Activated T-cell treated with anti-CD3 and anti-CD28 coated beads for 24 hours (primary cell): ENCODE measurements at regions not wholly inside any gene's neighbourhood (a gene's known extent, or its start where the extent isn't known, plus 50 kb on each side); places are given as distances from the start of the nearest gene placed in this dataset.

Source experiments
- DNase-seq: peaks from one replicate; pipeline ENCODE4 v3.0.0-alpha.2; 2020; ENCODE audit warnings: low read depth

DNA sequence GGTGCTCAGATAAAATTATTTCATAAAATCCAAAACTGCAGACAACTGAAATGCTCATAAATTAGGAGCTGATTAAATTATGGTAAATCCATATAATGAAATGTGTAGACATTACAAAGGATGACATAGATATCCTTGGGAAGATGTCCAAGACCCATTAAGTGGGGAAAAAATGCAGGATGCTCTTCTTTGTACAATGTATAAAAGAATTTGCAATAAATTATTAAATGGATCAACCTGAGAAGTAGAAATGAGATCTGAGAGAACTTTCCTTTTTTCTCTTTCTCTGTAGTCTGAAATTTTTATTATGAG is 336.4 kb upstream of the E2F7 start:
- no peak for DNase-seq

- no peak for DNase-seq
Measured at GRCh38 chr12:77401064-77401769, 335.8 kb upstream of the E2F7 start.

- DNase-seq: no peak
Measured at GRCh38 chr12:77392467-77393088, 327.2 kb upstream of the E2F7 start.

DNA sequence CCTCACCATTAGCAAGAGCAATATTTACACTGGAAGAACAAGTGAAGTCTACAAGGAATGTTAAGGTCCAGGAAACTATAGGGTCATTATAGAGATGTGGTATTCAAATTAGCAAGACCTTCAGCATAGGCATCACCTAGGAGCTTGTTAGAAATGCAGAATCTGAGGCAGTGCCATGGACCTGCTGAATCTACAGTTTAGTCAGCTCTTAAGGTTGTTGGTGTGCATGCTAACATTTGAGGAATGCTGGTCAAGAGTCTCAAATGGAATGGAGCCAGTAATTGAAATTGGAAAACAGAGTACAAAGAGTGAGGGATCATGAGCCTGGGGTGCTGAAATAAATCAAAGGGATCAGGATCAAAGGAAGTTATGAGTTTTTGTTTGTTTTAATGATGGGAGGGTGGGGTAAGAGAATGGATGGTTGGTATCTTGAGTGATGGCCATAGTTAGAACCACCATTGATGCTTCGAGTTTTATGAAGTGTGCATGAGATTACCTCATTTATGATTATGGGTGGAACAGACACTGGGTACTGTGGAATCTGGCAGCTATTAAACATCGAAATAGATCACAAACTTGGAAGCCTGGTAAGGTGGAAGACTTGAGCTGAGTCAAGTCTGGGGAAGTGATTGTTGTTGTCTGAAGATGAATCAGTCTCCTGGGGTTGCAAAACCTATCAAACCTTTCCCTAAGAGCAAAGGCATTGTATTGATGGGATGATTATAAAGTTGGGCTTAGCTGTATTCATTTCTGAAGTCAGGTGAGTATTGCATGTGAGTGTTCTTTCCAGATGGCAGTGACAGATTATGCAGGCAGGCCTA is 323.3 kb upstream of the E2F7 start:
- DNase-seq: no peak

DNA sequence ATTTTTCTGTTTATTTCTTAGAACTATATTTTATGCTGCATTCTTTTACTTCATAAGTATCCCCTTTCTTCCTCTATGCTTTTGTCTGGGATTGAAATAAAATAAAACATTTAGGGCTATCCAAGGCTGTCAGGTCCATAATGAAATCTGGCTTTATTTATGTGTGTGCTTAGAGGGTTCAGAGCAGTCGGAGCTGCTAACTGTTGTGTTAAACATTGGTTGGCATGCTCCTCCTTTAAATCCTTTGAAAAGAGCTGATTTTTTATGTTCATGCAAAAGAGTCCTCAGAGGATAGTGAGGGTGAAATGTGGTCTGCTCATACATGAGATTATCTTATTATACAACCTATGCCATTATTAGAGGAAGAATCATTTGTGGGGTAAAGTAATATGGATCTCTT is 322.3 kb upstream of the E2F7 start:
- no peak for DNase-seq

GRCh38 chr12:77387214-77387613 is 321.8 kb upstream of the E2F7 start:
- DNase-seq: no peak

- DNase-seq: no peak
Measured at GRCh38 chr12:77384941-77385340, 319.6 kb upstream of the E2F7 start.

DNA sequence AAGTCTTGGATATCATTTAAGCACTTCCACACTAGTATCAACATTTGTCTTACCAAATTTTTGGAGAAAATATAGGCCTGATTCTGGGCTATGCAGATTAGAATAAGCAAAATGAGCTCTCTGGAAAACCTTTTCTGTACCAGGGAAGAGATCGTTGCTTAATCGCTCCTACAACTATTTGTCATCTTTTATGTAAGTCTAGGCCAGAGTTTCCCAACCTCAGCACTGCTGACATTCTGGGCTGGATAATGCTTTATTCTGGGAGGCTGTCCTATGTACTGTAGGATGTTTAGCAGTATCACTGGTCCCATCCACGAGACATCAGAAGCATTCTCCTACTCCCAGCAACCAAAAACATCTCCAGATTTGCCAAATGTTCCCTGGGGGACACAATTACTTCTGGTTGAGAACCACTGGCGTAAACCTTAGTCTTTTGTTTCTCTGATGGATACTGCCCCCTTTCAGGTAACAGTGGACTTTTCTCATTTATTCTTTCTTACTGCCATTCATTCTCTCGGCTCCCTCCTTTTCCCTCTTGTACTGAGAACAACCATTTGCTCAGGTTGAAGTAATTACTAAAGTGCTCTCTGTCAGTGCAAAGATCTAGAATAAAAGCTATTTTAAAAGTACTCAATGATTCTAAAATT is 316.9 kb upstream of the E2F7 start:
- DNase-seq: no peak

DNA sequence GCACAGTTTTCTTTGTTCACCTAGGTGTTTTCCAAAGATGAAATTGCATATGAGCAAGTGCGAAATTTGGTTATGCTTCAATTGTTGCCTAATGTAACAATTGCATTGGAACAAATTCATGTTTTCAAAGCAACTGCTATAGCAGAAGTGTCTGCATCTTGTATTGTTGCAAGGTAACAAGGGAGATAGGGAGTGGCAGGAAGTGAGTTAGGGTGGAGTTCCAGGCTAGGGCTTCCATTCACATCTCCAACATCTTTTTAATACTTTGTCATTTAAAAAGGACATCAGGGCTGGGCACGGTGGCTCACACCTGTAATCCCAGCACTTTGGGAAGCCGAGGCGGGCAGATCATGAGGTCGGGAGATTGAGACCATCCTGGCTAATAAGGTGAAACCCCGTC is 312.3 kb upstream of the E2F7 start:
- DNase-seq: no peak

GRCh38 chr12:77377116-77377515 is 311.7 kb upstream of the E2F7 start:
- DNase-seq: no peak

DNA sequence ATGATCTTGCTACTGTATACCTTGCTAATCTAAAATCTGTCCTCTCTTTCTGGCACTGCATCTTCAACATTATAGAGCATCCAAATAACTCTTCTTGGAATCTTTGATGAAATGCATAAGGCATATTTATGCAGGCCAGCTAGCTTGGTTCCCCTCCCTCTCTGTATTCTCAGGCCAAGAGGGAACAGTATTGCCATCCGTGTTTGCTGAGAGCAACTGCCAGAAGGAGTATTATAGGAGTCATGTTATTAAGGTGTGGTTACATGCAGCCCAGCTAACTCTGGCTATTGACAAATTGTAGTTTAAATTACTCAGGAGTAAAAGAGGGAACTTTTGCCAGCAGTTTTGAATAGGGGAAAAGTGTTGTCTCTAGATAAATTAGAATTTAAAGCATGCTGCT is 309.3 kb upstream of the E2F7 start:
- no peak for DNase-seq

DNA sequence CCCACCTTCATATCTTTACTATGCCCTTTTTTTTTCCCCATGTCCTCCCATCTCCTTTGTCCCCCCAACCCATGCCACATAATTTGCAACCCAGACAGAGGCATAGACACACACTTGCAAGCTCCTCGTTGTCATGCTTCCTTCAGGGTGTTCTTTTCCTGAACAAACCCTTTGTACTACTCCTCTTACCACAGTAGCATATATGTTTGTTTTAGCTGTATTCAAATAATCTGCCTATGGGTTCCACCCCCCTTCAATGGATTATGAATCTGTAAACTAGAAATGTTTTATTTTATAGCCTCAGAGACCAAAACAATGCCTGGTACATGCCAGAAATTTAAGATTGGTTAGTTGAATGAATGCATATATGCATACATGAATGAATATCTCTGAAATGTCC is 307.1 kb upstream of the E2F7 start:
- DNase-seq: no peak

GRCh38 chr12:77372026-77372425 is 306.7 kb upstream of the E2F7 start:
- no peak for DNase-seq

GRCh38 chr12:77368379-77368778 is 303.0 kb upstream of the E2F7 start:
- no peak for DNase-seq

GRCh38 chr12:77366616-77367015 is 301.2 kb upstream of the E2F7 start:
- no peak for DNase-seq

GRCh38 chr12:77364400-77364799 is 299.0 kb upstream of the E2F7 start:
- DNase-seq: no peak

GRCh38 chr12:77362509-77363210 is 297.3 kb upstream of the E2F7 start:
- DNase-seq: no peak

- DNase-seq: no peak
Measured at GRCh38 chr12:77357655-77358054, 292.3 kb upstream of the E2F7 start.

DNA sequence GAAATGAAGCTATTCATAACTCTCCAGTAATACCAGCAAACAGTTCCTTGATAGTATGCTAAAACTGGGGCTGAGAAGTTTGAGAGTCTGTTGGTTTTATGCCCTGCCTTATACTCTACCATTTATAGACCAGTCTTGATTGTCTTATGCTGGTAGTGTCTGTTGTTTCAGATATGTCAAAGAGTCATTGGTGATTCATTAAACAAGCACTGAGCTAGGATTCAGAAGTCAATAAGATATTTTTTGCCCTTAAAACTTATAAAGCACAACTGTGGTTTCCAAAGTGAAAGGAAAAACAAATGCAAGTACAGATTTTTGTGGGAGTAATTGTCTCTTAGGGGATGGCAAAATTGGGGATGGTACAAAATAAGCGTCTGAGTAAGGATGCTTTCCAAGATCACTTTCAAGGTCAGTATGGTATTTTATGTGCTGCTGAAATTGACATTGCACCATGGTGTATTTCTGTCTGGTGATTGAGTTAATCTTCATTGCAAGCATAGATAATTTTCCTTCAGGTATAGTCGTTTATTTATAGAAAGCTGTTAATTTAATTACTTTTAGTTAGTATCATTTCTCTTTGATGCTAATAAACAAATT is 289.5 kb upstream of the E2F7 start:
- no peak for DNase-seq

GRCh38 chr12:77352946-77353345 is 287.6 kb upstream of the E2F7 start:
- DNase-seq: no peak

DNA sequence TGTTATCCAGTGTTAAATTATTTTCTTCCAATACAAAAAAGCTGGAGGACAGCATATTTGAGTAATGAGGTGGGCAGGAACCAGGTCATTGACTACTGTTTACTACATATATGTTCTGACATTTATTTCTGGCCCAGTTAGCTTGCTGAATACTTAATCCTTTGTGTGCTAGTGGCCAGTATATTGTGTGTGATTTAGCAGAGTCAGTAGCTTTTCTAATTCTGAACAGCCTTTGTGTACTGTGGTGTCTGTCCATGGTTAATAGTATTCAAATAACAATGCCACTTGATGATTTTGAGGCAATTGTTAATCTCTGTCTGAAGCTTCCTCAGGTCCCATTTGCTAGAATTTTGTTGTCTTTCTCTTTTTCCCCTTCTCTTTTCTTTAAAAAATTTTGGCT is 286.5 kb upstream of the E2F7 start:
- no peak for DNase-seq
